Stimulated activated memory B cell treated with anti-CD40 and anti-IgM and Interleukin-4, amounts not matched to agents 10 μg/mL and 1 μg/mL and 100 μg/mL, for 72 hours (primary cell): ENCODE measurements at regions not wholly inside any gene's neighbourhood (a gene's known extent, or its start where the extent isn't known, plus 50 kb on each side); places are given as distances from the start of the nearest gene placed in this dataset.

Source experiments
- ATAC-seq: fragments of 150-1000 bp; cut with Tn5 transposase; 2 replicates; pipeline ENCODE4 v1.10.0; 2021
- H3K27ac Mint-ChIP-seq: one replicate; pipeline ENCODE4 v1.8.0; 2022; ENCODE audit warnings: mild to moderate bottlenecking, mixed read lengths
- H3K27me3 Mint-ChIP-seq: one replicate; pipeline ENCODE4 v1.8.0; 2022; ENCODE audit warnings: mixed read lengths
- H3K36me3 Mint-ChIP-seq: one replicate; pipeline ENCODE4 v1.8.0; 2022; ENCODE audit warnings: mixed read lengths
- H3K4me1 Mint-ChIP-seq: one replicate; pipeline ENCODE4 v1.8.0; 2022; ENCODE audit warnings: mixed read lengths
- H3K4me3 Mint-ChIP-seq: one replicate; pipeline ENCODE4 v1.8.0; 2022; ENCODE audit warnings: mild to moderate bottlenecking, moderate library complexity, mixed read lengths
- H3K9me3 Mint-ChIP-seq: one replicate; pipeline ENCODE4 v1.8.0; 2022; ENCODE audit warnings: mixed read lengths

GRCh38 chr17:70298929-70299531 lies 129.7 kb downstream of the KCNJ2 start:
- H3K9me3 Mint-ChIP-seq: peaks cover 13% of the 10 kb centered on the region
- no peak overlapping the region for H3K27ac Mint-ChIP-seq
- H3K4me3 Mint-ChIP-seq: no peak overlapping the region
- no peaks in the 10 kb centered on the region for H3K36me3 Mint-ChIP-seq
- ATAC-seq: no peak
- H3K4me1 Mint-ChIP-seq: peaks cover 6% of the 10 kb centered on the region
- no peaks in the 10 kb centered on the region for H3K27me3 Mint-ChIP-seq

GRCh38 chr17:70307430-70308225 lies 138.3 kb downstream of the KCNJ2 start:
- Mint-ChIP-seq H3K4me3 (no peak overlapping the region), H3K9me3 (no peaks in the 10 kb centered on the region), H3K4me1 (no peaks in the 10 kb centered on the region), H3K36me3 (no peaks in the 10 kb centered on the region), H3K27ac (no peak overlapping the region), H3K27me3 (no peaks in the 10 kb centered on the region)
- no peak for ATAC-seq

GRCh38 chr17:70308618-70309017 lies 139.3 kb downstream of the KCNJ2 start:
- ATAC-seq: no peak
- no peak overlapping the region for H3K27ac Mint-ChIP-seq
- no peaks in the 10 kb centered on the region for H3K27me3 Mint-ChIP-seq
- no peak overlapping the region for H3K4me3 Mint-ChIP-seq
- H3K9me3 Mint-ChIP-seq: no peaks in the 10 kb centered on the region
- no peaks in the 10 kb centered on the region for H3K36me3 Mint-ChIP-seq
- no peaks in the 10 kb centered on the region for H3K4me1 Mint-ChIP-seq

- no peaks in the 10 kb centered on the region for H3K4me1 Mint-ChIP-seq
- no peak overlapping the region for H3K27ac Mint-ChIP-seq
- H3K4me3 Mint-ChIP-seq: no peak overlapping the region
- no peak for ATAC-seq
- no peaks in the 10 kb centered on the region for H3K36me3 Mint-ChIP-seq
- peaks cover 6% of the 10 kb centered on the region for H3K9me3 Mint-ChIP-seq
- H3K27me3 Mint-ChIP-seq: no peaks in the 10 kb centered on the region
These were observed 140.9 kb downstream of the KCNJ2 start for GRCh38 chr17:70310221-70310672.

- Mint-ChIP-seq H3K27ac (no peak overlapping the region), H3K27me3 (no peaks in the 10 kb centered on the region)
- ATAC-seq: no peak
These were observed 143.9 kb downstream of the KCNJ2 start for GRCh38 chr17:70313086-70313852.

GRCh38 chr17:70314096-70314495 lies 144.8 kb downstream of the KCNJ2 start:
- no peak overlapping the region for H3K27ac Mint-ChIP-seq
- no peaks in the 10 kb centered on the region for H3K4me1 Mint-ChIP-seq
- H3K36me3 Mint-ChIP-seq: no peaks in the 10 kb centered on the region
- H3K9me3 Mint-ChIP-seq: peaks cover 12% of the 10 kb centered on the region
- H3K4me3 Mint-ChIP-seq: no peak overlapping the region
- ATAC-seq: no peak
- H3K27me3 Mint-ChIP-seq: no peaks in the 10 kb centered on the region

More at GRCh38 chr17:70313086-70313852, 143.9 kb downstream of the KCNJ2 start:
- H3K4me3 Mint-ChIP-seq: no peak overlapping the region
- no peaks in the 10 kb centered on the region for H3K36me3 Mint-ChIP-seq
- peaks cover 9% of the 10 kb centered on the region for H3K9me3 Mint-ChIP-seq
- no peaks in the 10 kb centered on the region for H3K4me1 Mint-ChIP-seq

GRCh38 chr17:70314506-70314905 lies 145.2 kb downstream of the KCNJ2 start:
- no peak overlapping the region for H3K4me3 Mint-ChIP-seq
- H3K36me3 Mint-ChIP-seq: no peaks in the 10 kb centered on the region
- H3K27ac Mint-ChIP-seq: no peak overlapping the region
- no peaks in the 10 kb centered on the region for H3K27me3 Mint-ChIP-seq
- no peaks in the 10 kb centered on the region for H3K4me1 Mint-ChIP-seq
- ATAC-seq: no peak
- H3K9me3 Mint-ChIP-seq: peaks cover 12% of the 10 kb centered on the region

- Mint-ChIP-seq H3K36me3 (no peaks in the 10 kb centered on the region), H3K9me3 (peaks cover 12% of the 10 kb centered on the region), H3K27me3 (no peaks in the 10 kb centered on the region), H3K4me1 (no peaks in the 10 kb centered on the region), H3K27ac (no peak overlapping the region), H3K4me3 (no peak overlapping the region)
- no peak for ATAC-seq
These were observed 148.1 kb downstream of the KCNJ2 start for GRCh38 chr17:70317421-70317820.

- no peaks in the 10 kb centered on the region for H3K36me3 Mint-ChIP-seq
- no peak overlapping the region for H3K4me3 Mint-ChIP-seq
- H3K9me3 Mint-ChIP-seq: peaks cover 12% of the 10 kb centered on the region
- ATAC-seq: no peak
- no peaks in the 10 kb centered on the region for H3K4me1 Mint-ChIP-seq
- no peaks in the 10 kb centered on the region for H3K27me3 Mint-ChIP-seq
- no peak overlapping the region for H3K27ac Mint-ChIP-seq
These were observed 148.7 kb downstream of the KCNJ2 start for GRCh38 chr17:70318051-70318450.

GRCh38 chr17:70319516-70319915 lies 150.2 kb downstream of the KCNJ2 start:
- H3K4me3 Mint-ChIP-seq: no peak overlapping the region
- ATAC-seq: no peak
- no peaks in the 10 kb centered on the region for H3K27me3 Mint-ChIP-seq
- H3K27ac Mint-ChIP-seq: no peak overlapping the region
- no peaks in the 10 kb centered on the region for H3K4me1 Mint-ChIP-seq
- peaks cover 6% of the 10 kb centered on the region for H3K9me3 Mint-ChIP-seq
- H3K36me3 Mint-ChIP-seq: no peaks in the 10 kb centered on the region

- no peaks in the 10 kb centered on the region for H3K36me3 Mint-ChIP-seq
- ATAC-seq: no peak
These were observed 151.5 kb downstream of the KCNJ2 start for GRCh38 chr17:70320673-70321345.

GRCh38 chr17:70321352-70321751 lies 152.0 kb downstream of the KCNJ2 start:
- ATAC-seq: no peak
- H3K27ac Mint-ChIP-seq: no peak overlapping the region
- H3K4me1 Mint-ChIP-seq: no peaks in the 10 kb centered on the region
- H3K4me3 Mint-ChIP-seq: no peak overlapping the region
- peaks cover 4% of the 10 kb centered on the region for H3K9me3 Mint-ChIP-seq
- H3K36me3 Mint-ChIP-seq: no peaks in the 10 kb centered on the region
- no peaks in the 10 kb centered on the region for H3K27me3 Mint-ChIP-seq

More at GRCh38 chr17:70320673-70321345, 151.5 kb downstream of the KCNJ2 start:
- no peaks in the 10 kb centered on the region for H3K4me1 Mint-ChIP-seq
- no peak overlapping the region for H3K4me3 Mint-ChIP-seq
- no peaks in the 10 kb centered on the region for H3K27me3 Mint-ChIP-seq
- H3K27ac Mint-ChIP-seq: no peak overlapping the region
- H3K9me3 Mint-ChIP-seq: peaks cover 6% of the 10 kb centered on the region

GRCh38 chr17:70323269-70323668 lies 153.9 kb downstream of the KCNJ2 start:
- Mint-ChIP-seq H3K4me3 (no peak overlapping the region), H3K27me3 (no peaks in the 10 kb centered on the region), H3K9me3 (peaks cover 3% of the 10 kb centered on the region), H3K4me1 (no peaks in the 10 kb centered on the region), H3K27ac (no peak overlapping the region), H3K36me3 (no peaks in the 10 kb centered on the region)
- ATAC-seq: no peak

- Mint-ChIP-seq H3K27me3 (no peaks in the 10 kb centered on the region), H3K36me3 (no peaks in the 10 kb centered on the region), H3K9me3 (no peaks in the 10 kb centered on the region), H3K27ac (no peak overlapping the region), H3K4me3 (no peak overlapping the region), H3K4me1 (no peaks in the 10 kb centered on the region)
- ATAC-seq: no peak
These were observed 154.7 kb downstream of the KCNJ2 start for GRCh38 chr17:70324031-70324430.

- no peak for ATAC-seq
- Mint-ChIP-seq H3K4me3 (no peak overlapping the region), H3K36me3 (no peaks in the 10 kb centered on the region), H3K9me3 (no peaks in the 10 kb centered on the region), H3K27ac (no peak overlapping the region), H3K4me1 (no peaks in the 10 kb centered on the region), H3K27me3 (no peaks in the 10 kb centered on the region)
These were observed 157.9 kb downstream of the KCNJ2 start for GRCh38 chr17:70327279-70327678.
